Right lobe of liver (tissue), 4 donors: ENCODE measurements at regions not wholly inside any gene's neighbourhood (a gene's known extent, or its start where the extent isn't known, plus 50 kb on each side); places are given as distances from the start of the nearest gene placed in this dataset.

Source experiments
- POLR2A ChIP-seq: fragments of 450-650 bp; IDR thresholded peaks from one replicate; pipeline ENCODE4 v1.6.1; 2017; ENCODE audit warnings: antibody characterized with exemption, mild to moderate bottlenecking
- TF ChIP-seq, protein P1 (sequence below), 4 donors: fragments of 200-600 bp in 3 of 4; fragments of 450-650 bp in 1 of 4; IDR thresholded peaks; one replicate each; pipeline versions ENCODE4 v1.5.1 to v1.8.0; 2016 to 2022; ENCODE audit warnings: antibody characterized with exemption in 4 of 4, mild to moderate bottlenecking in 2 of 4
- donor health status: DM: no; HTN: no; CAD: no.
- donor health status: DM: no; HTN: no; CAD: no.
- donor health status: DM: no; HTN: yes; CAD: no.

DNA sequence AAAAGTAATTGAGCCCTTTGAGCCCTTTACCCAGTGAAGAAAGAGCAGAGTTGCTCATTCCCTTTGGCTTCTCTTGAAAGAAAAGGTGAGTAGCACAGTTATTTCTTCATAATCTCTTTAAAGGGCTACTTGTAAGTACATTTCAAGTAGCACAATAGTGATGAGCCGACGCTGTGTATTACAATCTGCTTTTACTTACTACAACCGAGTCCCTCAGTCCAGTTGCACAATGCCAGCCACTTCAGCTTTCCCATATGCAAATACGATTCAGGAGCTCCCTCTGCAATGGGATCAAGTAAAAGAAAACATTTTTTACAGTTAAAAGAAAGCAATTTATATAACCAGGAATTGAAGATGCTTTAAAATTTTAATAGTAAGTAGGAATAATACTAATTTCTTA lies 868.5 kb downstream of the RNF144A start:
- TF ChIP-seq, protein P1, sequence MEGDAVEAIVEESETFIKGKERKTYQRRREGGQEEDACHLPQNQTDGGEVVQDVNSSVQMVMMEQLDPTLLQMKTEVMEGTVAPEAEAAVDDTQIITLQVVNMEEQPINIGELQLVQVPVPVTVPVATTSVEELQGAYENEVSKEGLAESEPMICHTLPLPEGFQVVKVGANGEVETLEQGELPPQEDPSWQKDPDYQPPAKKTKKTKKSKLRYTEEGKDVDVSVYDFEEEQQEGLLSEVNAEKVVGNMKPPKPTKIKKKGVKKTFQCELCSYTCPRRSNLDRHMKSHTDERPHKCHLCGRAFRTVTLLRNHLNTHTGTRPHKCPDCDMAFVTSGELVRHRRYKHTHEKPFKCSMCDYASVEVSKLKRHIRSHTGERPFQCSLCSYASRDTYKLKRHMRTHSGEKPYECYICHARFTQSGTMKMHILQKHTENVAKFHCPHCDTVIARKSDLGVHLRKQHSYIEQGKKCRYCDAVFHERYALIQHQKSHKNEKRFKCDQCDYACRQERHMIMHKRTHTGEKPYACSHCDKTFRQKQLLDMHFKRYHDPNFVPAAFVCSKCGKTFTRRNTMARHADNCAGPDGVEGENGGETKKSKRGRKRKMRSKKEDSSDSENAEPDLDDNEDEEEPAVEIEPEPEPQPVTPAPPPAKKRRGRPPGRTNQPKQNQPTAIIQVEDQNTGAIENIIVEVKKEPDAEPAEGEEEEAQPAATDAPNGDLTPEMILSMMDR (IDR thresholded peaks at IDR 0.05) = no peak
- TF ChIP-seq POLR2A = no peak
